DMS114 treated with DMSO at 0.1 percent for 48 hours (cell line): ENCODE measurements at regions not wholly inside any gene's neighbourhood (a gene's known extent, or its start where the extent isn't known, plus 50 kb on each side); places are given as distances from the start of the nearest gene placed in this dataset.
"Not testable (repeated sequence)": the region's sequence is repeated elsewhere in the genome, so short reads cannot be mapped to it uniquely, and the experiment has no call there.

Experiments
- DNase-seq: peaks from one replicate; lab custom pipeline; 2025; ENCODE audit not compliant: unreplicated experiment; lab: John Stamatoyannopoulos, UW

GRCh38 chr4:145298885-145299284, 118.5 kb upstream of the OTUD4 start:
- DNase-seq = no peak

DNA sequence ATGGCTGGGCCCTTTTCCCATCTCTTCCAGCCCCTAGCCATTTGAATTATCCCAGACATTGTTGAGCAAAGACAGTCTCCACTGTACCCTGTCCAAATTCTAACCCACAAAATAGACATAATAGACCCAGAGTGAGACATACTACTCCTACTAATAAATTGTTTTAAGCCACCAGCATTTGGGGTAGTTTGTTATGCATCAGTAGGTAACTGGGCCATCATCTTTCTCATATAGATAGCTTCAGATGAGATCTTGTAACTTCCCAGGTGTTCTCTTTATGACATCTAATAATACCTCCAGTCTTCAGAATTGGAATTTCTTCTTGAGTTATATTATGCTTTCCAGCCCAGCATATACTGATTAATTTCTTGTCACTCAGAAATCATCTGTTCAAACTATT, 117.2 kb upstream of the OTUD4 start:
- no peak for DNase-seq

DNA sequence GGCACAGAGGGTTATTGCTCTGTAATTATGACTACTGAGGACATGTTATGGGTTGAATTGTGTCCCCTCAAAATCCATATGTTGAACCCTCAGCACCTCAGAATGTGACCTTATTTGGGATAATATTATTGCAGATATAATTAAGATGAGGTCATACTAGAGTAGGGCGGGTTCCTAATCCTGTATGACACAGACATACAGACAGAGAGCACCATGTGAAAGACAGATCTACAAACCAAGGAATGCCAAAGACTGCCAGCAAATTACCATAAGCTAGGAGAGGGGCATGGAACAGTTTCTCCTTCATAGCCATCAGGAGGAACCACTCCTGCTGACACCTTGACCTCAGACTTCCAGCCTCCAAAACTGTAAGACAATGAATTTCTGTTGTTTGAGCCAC, 115.2 kb upstream of the OTUD4 start:
- no peak for DNase-seq

DNA sequence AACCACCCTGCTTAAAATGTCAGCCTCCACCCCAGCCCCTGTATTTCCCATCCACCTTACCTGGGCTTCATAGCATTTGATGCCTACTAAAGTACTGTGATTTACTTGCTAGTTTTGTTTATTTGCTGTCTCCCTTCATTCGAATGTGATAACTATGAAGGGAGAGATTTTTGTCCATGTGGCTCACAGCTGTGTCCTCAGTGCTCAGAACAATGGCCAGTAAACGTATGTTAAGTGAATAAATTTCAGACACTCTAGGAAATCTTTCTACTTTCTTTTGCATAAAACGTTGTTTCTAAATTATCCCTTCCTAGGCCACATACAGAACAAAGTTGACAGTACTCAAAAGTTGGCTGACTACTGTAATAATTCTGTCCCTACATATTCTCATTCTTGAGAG, 114.7 kb upstream of the OTUD4 start:
- no peak for DNase-seq

GRCh38 chr4:145293658-145294057, 113.3 kb upstream of the OTUD4 start:
- DNase-seq = no peak

- DNase-seq = no peak
These were observed 110.6 kb upstream of the OTUD4 start for GRCh38 chr4:145290955-145291354.

DNA sequence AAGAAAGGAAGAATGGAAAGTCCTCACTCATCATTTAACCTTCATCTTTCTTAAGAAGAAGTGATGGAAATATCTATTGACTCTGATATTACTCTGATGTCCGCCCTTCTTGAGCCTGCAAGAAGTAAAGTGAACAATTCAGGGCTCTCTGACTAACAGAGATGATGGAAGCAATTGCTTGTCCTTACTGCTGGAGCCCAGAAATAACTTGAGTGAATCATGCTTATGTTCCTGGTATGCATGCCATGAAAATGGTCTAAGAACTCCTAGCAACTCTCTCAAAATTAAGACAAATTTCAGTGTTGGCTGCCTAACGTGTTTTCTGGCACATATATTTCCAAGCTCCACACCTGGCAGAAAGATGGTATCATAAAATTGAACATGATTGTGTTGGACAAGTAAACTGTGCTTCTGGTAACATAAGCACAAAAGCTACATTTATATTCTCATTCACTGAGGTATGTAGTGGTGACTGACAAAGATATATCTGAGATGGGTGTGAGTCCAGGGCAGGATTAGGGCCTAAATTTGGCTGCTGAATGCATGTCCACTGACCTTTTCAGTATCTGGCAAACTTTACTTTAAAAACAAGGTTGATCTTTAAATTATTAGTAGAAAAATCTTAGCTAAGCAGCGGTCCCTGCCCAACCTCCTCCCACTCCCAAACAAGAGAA, 109.2 kb upstream of the OTUD4 start:
- no peak for DNase-seq

DNA sequence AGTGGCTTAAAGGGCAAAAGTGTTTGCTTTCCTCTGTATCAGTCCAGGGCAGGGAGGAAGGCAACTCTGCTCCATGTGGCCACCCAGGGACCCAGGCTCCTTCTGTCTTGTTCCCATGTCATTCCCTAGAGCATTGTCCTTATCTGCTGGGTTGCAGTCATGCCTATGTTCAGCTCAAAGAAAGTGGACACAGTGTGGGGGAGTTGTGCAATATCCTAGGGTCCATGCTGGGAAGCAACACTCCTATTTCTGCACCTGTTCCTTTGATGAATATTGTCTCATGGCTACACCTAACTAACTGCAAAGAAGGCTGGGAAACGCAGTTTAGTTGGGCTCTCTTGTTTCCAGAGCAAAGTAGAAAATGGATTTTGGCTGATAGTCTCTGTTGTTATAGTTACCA, 107.0 kb upstream of the OTUD4 start:
- no peak for DNase-seq

DNA sequence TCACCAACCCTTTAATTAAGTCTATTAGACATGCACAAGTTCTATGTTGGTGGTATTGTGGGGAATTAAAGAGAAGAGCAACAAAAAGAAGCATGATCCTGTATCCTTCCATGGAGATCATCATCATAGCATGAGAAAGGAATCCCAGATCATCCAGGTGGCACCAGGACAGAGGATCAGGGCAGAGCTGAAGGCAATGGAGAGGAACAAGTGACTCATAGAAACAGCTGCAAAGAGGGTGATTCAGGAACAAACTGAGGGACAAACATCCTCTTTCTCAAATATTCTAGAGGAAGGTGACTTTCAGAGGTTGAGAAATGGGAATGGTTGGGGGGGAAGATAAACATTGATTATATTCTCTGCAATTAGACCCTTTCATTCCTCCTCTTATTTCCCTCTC, 105.5 kb upstream of the OTUD4 start:
- DNase-seq = no peak

DNA sequence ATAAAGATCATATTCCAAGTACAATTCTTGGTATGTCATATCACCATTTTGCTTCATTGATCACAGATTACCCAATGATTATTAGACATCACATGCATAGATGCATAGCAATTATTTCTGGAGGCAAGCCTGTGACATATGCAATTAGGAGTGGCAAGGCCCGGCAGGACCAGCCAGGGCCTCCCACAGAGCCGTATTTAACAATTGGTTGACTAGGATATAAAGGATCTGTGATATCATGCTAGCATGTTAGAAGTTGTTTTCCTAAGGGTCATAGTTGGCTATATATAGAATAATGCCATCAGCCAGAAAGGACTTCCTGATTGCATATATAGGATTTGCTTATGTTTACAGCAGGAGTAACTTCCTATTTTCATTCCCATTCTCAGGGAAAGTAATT, 103.5 kb upstream of the OTUD4 start:
- DNase-seq = no peak

DNA sequence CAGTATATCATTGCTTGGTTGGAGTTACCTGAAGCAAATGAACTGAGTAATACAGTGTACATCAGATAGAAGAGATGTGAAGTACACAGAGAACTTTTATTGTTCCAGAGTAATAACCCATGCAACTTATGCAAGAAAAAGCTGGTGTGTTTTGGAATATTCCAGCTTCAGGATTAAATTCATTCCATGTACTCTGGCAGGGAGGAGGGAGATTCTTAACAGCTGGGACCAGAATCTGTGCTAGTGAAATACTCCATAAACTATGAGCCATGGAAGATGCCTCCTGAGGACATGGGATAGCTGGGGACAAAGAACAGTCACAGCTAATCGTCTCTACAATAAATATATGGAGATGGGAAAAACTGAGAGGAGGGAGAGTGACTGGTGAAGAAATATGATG, 101.6 kb upstream of the OTUD4 start:
- DNase-seq = no peak

DNA sequence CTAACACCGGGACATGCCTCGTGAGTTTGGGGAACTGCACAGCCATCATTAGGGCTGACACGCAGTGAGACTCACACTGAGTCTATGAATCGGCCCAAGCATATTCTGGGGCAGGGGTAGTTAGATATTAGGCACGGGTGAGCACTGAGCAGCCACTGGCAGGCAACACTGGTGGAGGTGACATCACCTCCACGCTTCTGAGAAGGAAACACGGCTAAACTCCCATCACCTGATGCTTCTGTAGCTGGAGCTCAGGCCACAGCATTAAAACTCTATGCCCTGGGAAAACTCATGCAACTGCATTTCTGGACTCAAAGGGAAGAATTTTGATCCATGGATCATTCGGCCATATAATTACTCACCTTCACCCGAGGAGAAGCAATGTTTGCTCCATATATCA, 100.8 kb upstream of the OTUD4 start:
- no peak for DNase-seq

DNA sequence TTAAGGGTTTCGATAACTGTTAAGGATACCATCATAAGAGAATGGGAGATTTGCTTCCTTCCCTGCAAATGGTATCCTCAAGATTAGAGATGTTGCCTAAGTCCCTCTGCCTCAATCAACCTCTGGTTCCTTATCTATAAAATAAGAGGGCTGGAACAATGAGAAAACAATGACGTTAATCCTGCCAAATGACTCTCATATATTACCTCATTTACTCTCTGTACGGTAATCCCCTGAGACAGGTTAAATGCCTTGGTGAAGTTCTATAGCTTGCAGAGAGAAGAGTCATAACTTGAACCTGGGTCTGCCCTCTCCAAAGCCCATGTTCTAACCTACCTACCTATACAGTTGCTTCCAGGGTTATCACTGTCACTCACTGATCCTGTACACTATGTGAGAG, 100.2 kb upstream of the OTUD4 start:
- no peak for DNase-seq

GRCh38 chr4:145279122-145279960, 99.0 kb upstream of the OTUD4 start:
- DNase-seq = no peak

GRCh38 chr4:145278341-145279121, 98.1 kb upstream of the OTUD4 start:
- DNase-seq = no peak

DNA sequence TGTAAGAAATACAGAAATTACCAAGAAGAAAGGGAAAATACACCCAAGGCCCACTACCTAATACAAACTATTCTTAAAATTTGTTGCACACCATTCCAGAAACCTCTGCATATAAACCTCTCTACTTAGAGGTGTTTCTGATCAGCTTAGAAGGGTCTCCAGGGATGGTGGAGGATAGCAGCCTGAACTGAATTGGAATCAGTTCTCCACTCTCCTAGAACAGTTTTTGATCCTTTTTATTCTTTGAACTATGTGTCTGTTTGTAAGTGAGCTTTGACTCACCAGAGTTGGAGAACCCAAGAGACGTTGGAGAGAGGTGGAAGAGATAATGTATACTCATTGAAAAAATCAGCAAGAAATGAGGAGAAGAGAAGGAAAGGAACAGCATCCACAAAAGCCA, 96.6 kb upstream of the OTUD4 start:
- no peak for DNase-seq

- no peak for DNase-seq
These were observed 95.7 kb upstream of the OTUD4 start for GRCh38 chr4:145276050-145276449.

DNA sequence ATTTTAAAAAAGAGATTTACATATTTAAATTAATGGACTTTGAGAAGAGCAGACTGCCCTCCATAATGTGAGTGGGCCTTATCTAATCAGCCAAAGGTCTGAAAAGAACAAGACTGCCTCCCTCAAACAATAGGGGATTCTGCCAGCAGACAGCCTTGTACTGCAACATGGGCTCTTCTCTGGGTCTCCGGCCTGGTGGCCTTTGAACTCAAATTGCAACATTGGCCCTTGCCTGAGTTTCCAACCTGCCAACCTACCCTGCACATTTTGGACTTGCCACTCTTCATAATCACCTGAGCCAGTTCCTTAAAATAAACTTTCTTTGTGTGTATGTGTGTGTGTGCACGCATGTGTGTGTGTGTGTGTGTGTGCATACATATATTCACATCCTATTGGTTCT, 90.8 kb upstream of the OTUD4 start:
- no peak for DNase-seq

DNA sequence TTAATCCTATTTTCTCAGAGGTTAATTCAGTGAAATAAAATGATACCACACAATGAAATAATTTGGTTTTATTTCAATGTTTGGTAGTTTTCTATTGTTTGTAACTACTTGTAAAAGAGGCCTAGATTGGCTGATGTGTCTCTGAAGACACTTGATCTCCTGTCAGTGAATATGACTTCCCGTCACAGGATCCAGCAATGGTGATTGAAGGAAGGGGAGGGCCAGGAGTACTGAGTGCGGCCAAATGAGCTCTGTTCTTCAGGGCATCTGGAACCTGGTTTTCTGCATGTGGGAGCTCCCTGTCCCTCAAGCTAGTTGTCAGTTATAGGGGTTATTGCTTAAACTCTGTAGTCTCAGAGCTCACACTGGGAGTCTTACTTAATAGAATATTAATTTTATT, 86.5 kb upstream of the OTUD4 start:
- DNase-seq = no peak

GRCh38 chr4:145260091-145260490, 79.7 kb upstream of the OTUD4 start:
- DNase-seq = no peak

DNA sequence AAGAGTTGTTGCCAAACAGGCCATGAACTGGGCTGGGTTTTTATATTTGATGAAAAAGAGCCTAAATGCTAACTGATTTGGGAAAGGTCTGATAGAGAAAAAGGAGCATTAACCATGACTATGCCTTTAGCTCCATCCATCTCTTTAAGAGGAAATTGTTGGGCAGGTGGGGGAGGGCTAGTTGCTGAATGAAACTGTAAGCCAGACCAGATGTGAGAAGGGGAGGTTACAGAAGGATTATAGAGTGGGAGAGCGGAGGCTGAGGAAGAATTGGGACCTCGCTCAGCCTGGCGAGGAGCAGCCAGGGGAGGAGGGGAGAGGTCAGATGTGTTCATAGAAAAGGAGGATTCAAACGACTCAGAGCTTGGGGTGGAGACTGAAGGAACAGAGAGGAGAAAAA, 74.9 kb upstream of the OTUD4 start:
- DNase-seq = not testable (repeated sequence)

DNA sequence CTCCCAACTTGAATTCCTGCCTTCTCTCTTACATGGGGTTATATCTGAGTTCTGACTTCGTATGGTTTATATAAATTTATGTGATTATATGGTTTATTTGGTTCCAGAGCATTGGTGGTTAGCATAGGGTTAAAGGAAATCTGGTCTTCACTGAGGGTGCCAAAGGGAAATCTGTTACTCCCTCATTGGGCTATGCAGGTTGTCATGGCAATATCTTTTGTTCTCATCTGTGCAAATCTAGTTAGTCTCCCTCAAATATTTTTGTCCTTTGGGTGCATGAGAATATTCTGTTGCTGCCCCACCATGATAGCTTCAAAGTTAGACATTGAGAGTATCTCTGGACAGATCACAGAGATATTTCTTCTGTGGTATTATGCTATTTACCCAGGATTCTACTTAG, 71.8 kb upstream of the OTUD4 start:
- DNase-seq = no peak
